GM18520 (cell line): ENCODE measurements at regions not wholly inside any gene's neighbourhood (a gene's known extent, or its start where the extent isn't known, plus 50 kb on each side); places are given as distances from the start of the nearest gene placed in this dataset.
"Not testable (repeated sequence)": the region's sequence is repeated elsewhere in the genome, so short reads cannot be mapped to it uniquely, and the experiment has no call there.

Experiments
- ATAC-seq: cut with Tn5 transposase; IDR thresholded peaks from one replicate; pipeline ENCODE4 v1.9.1; 2021; ENCODE audit not compliant: unreplicated experiment

- ATAC-seq, result no peak
Measured at GRCh38 chr4:12403175-12403574, 974.5 kb upstream of the HS3ST1 start.

GRCh38 chr4:12399781-12400180, 971.1 kb upstream of the HS3ST1 start:
- no peak for ATAC-seq

- no peak for ATAC-seq
Measured at GRCh38 chr4:12393631-12394262, 965.1 kb upstream of the HS3ST1 start.

GRCh38 chr4:12389604-12390003, 960.9 kb upstream of the HS3ST1 start:
- no peak for ATAC-seq

GRCh38 chr4:12382567-12382966, 953.9 kb upstream of the HS3ST1 start:
- no peak for ATAC-seq

GRCh38 chr4:12379191-12379590, 950.5 kb upstream of the HS3ST1 start:
- ATAC-seq, result no peak

GRCh38 chr4:12375805-12376204, 947.1 kb upstream of the HS3ST1 start:
- no peak for ATAC-seq

- not testable (repeated sequence) for ATAC-seq
Measured at GRCh38 chr4:12365869-12366268, 937.2 kb upstream of the HS3ST1 start.

- ATAC-seq, result no peak
Measured at GRCh38 chr4:12360391-12360790, 931.7 kb upstream of the HS3ST1 start.

GRCh38 chr4:12359420-12359819, 930.7 kb upstream of the HS3ST1 start:
- no peak for ATAC-seq

- ATAC-seq, result not testable (repeated sequence)
Measured at GRCh38 chr4:12333083-12333482, 904.4 kb upstream of the HS3ST1 start.

- ATAC-seq, result no peak
Measured at GRCh38 chr4:12324965-12325364, 896.3 kb upstream of the HS3ST1 start.

GRCh38 chr4:12319765-12320164, 891.1 kb upstream of the HS3ST1 start:
- no peak for ATAC-seq

- no peak for ATAC-seq
Measured at GRCh38 chr4:12304905-12305304, 876.2 kb upstream of the HS3ST1 start.

- no peak for ATAC-seq
Measured at GRCh38 chr4:12296366-12296765, 867.7 kb upstream of the HS3ST1 start.

GRCh38 chr4:12293906-12294525, 865.3 kb upstream of the HS3ST1 start:
- ATAC-seq, result no peak

- no peak for ATAC-seq
Measured at GRCh38 chr4:12286351-12286750, 857.7 kb upstream of the HS3ST1 start.

GRCh38 chr4:12270546-12270945, 841.9 kb upstream of the HS3ST1 start:
- ATAC-seq, result no peak

- ATAC-seq, result no peak
Measured at GRCh38 chr4:12265554-12265953, 836.9 kb upstream of the HS3ST1 start.

- ATAC-seq, result no peak
Measured at GRCh38 chr4:12260453-12260852, 831.8 kb upstream of the HS3ST1 start.

- no peak for ATAC-seq
Measured at GRCh38 chr4:12244973-12245372, 816.3 kb upstream of the HS3ST1 start.

GRCh38 chr4:12242354-12242753, 813.7 kb upstream of the HS3ST1 start:
- no peak for ATAC-seq
